Omental fat pad (tissue), 3 donors: ENCODE measurements at regions not wholly inside any gene's neighbourhood (a gene's known extent, or its start where the extent isn't known, plus 50 kb on each side); places are given as distances from the start of the nearest gene placed in this dataset.

ENCODE experiments used
- ATAC-seq: fragments of 150-250 bp; one replicate; pipeline ENCODE4 v1.9.1; 2016; ENCODE audit warnings: mild to moderate bottlenecking, moderate library complexity; ENCODE audit not compliant: low FRiP score
- DNase-seq: peaks from one replicate; pipeline ENCODE4 v3.0.0-alpha.2; 2019; ENCODE audit warnings: low spot score
- CTCF ChIP-seq, 3 donors: fragments of 450-650 bp; IDR thresholded peaks; one replicate each; pipeline ENCODE4 v1.5.1; 2016 to 2017; ENCODE audit warnings: antibody characterized with exemption in 3 of 3, mild to moderate bottlenecking in 3 of 3, moderate library complexity in 2 of 3

DNA sequence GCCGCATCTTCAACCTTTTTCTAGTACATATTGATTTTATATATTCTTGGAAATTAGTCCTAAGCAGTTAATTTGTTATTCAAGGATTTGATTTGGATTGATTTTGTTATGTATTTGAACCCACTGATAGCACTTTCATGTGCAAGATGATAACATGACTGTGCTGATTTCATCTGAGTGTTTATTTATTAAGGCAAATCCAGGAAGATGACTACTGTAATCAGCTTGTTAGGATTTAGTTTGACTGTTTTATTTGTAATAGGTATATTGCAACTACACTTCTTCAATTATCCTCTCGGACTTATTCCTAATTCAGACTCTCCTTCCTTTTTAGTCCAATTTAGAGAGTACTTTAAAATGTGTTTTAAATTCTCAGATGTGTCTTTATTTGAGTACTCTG is 75.1 kb upstream of the PRKG1 start:
- no peak for DNase-seq
- ATAC-seq, result no peak
- TF ChIP-seq CTCF (IDR thresholded peaks at IDR 0.05), result no peak

GRCh38 chr10:51000164-51000563 is 74.1 kb upstream of the PRKG1 start:
- ATAC-seq (peak; percentile 54), DNase-seq (no peak)
- TF ChIP-seq CTCF (IDR thresholded peaks at IDR 0.05), result no peak

- no peak for TF ChIP-seq CTCF (IDR thresholded peaks at IDR 0.05)
- DNase-seq, result no peak
- no peak for ATAC-seq
These were observed 73.3 kb upstream of the PRKG1 start for GRCh38 chr10:51000976-51001375.

DNA sequence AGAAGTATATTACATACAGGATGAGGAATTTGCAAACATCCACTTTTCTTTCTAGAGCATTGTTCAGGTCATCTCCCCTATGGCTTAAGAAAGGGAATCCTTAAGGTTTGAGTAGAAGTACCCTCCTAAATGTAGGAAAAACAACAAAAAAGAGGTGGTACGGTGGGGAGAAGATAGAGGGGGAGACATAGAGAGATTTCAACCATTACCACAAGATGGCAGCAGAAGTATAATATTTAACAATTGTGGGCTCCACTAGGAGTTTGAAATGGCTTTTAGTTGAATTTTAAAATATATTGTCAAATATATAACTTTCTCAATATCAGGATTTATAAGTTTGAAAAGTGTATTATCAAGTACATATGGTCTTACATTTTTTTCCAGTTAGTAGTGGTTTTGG is 72.7 kb upstream of the PRKG1 start:
- no peak for DNase-seq
- no peak for TF ChIP-seq CTCF (IDR thresholded peaks at IDR 0.05)
- ATAC-seq, result peak; percentile 44

- TF ChIP-seq CTCF (IDR thresholded peaks at IDR 0.05), result no peak
- DNase-seq (no peak), ATAC-seq (no peak)
These were observed 71.8 kb upstream of the PRKG1 start for GRCh38 chr10:51002469-51002868.

GRCh38 chr10:51004776-51005175 is 69.5 kb upstream of the PRKG1 start:
- DNase-seq (no peak), ATAC-seq (no peak)
- TF ChIP-seq CTCF (IDR thresholded peaks at IDR 0.05), result no peak

- ATAC-seq (no peak), DNase-seq (no peak)
- TF ChIP-seq CTCF (IDR thresholded peaks at IDR 0.05), result no peak
These were observed 68.7 kb upstream of the PRKG1 start for GRCh38 chr10:51005551-51005950.
